SK-N-SH (cell line): ENCODE measurements at regions not wholly inside any gene's neighbourhood (a gene's known extent, or its start where the extent isn't known, plus 50 kb on each side); places are given as distances from the start of the nearest gene placed in this dataset.

Source experiments
- CTCF ChIA-PET: fragments of 300-600, 350-600 bp; formaldehyde crosslinking; extraction: SDS; loops from one replicate; lab custom pipeline; 2021; lab: Yijun Ruan, JAX
- POLR2A ChIA-PET: fragments of 350-600 bp; sonication (Branson Sonifier 250); formaldehyde crosslinking; extraction: SDS; loops from one replicate; lab custom pipeline; 2020; ENCODE audit warnings: antibody characterized with exemption, inconsistent platforms; lab: Yijun Ruan, JAX
- DNase-seq: peaks from one replicate; pipeline ENCODE4 v3.0.0; 2012
- H2AFZ ChIP-seq: fragments of 200-600 bp; sonication (generic); 2 replicates; pipeline ENCODE4 v1.8.1; 2016; ENCODE audit warnings: antibody characterized with exemption, mild to moderate bottlenecking, low read depth
- H3F3A ChIP-seq: fragments of 200-600 bp; sonication (generic); replicated peaks from 2 replicates; pipeline ENCODE3; 2016; ENCODE audit warnings: antibody characterized with exemption, mild to moderate bottlenecking; ENCODE audit not compliant: insufficient read depth
- H3K27ac ChIP-seq, 2 experiments: fragments of 200-500 bp in 1 of 2; fragments of 200-600 bp in 1 of 2; sonication (Bioruptor generic) in 1 of 2; sonication (generic), shearing (Covaris generic) in 1 of 2; 2 replicates each; pipeline versions ENCODE4 v1.5.1 to v1.6.1; 2014 to 2016; ENCODE audit warnings: low read depth in 2 of 2, inconsistent platforms in 1 of 2, low read length in 1 of 2, mild to moderate bottlenecking in 1 of 2, mixed read lengths in 1 of 2
- H3K27me3 ChIP-seq: fragments of 200-600 bp; sonication (generic), shearing (Covaris generic); 2 replicates; pipeline ENCODE4 v1.6.1; 2016; ENCODE audit warnings: mixed run types; ENCODE audit not compliant: insufficient read depth
- H3K36me3 ChIP-seq, 2 experiments: fragments of 200-500 bp in 1 of 2; fragments of 200-600 bp in 1 of 2; sonication (Bioruptor generic) in 1 of 2; sonication (generic) in 1 of 2; replicated peaks in 1 of 2; 2 replicates each; pipeline versions ENCODE3 to v1.5.1; 2014 to 2016; ENCODE audit warnings: low read length in 1 of 2, mild to moderate bottlenecking in 1 of 2; ENCODE audit not compliant: insufficient read depth in 2 of 2, control insufficient read depth in 1 of 2
- H3K4me1 ChIP-seq, 2 experiments: fragments of 200-500 bp in 1 of 2; fragments of 200-600 bp in 1 of 2; sonication (Bioruptor generic) in 1 of 2; sonication (generic), shearing (Covaris generic) in 1 of 2; 2 replicates each; pipeline versions ENCODE4 v1.5.1 to v1.6.1; 2014 to 2016; ENCODE audit warnings: low read depth in 1 of 2, low read length in 1 of 2, mixed run types in 1 of 2; ENCODE audit not compliant: insufficient read depth in 2 of 2, control insufficient read depth in 1 of 2
- H3K4me2 ChIP-seq: fragments of 200-600 bp; sonication (generic), shearing (Covaris generic); 2 replicates; pipeline ENCODE4 v1.6.1; 2017; ENCODE audit warnings: mixed run types
- H3K4me3 ChIP-seq, 2 experiments: fragments of 200-500 bp in 1 of 2; fragments of 200-600 bp in 1 of 2; sonication (Bioruptor generic) in 1 of 2; sonication (generic), shearing (Covaris generic) in 1 of 2; 2 replicates each; pipeline versions ENCODE4 v1.5.1 to v1.8.1; 2014 to 2016; ENCODE audit warnings: low read depth in 2 of 2, inconsistent platforms in 1 of 2, low read length in 1 of 2, mild to moderate bottlenecking in 1 of 2, mixed read lengths in 1 of 2, moderate library complexity in 1 of 2
- H3K79me2 ChIP-seq: fragments of 200-600 bp; sonication (generic); 2 replicates; pipeline ENCODE4 v1.8.1; 2017; ENCODE audit warnings: mild to moderate bottlenecking; ENCODE audit not compliant: insufficient read depth
- H3K9ac ChIP-seq: fragments of 200-600 bp; sonication (generic); 2 replicates; pipeline ENCODE4 v1.6.1; 2017; ENCODE audit warnings: mixed run types
- H3K9me2 ChIP-seq: fragments of 200-600 bp; sonication (generic); 2 replicates; pipeline ENCODE4 v1.6.1; 2017; ENCODE audit warnings: mixed run types
- H3K9me3 ChIP-seq: fragments of 200-600 bp; sonication (generic); 2 replicates; pipeline ENCODE4 v1.6.1; 2017; ENCODE audit warnings: mixed run types, mild to moderate bottlenecking, moderate library complexity
- H4K20me1 ChIP-seq: fragments of 200-600 bp; sonication (generic); 2 replicates; pipeline ENCODE4 v1.6.1; 2017; ENCODE audit warnings: mild to moderate bottlenecking, mixed run types; ENCODE audit not compliant: insufficient read depth
- CHD2 ChIP-seq: fragments of 150-350 bp; IDR thresholded peaks from 2 replicates; pipeline ENCODE4 v1.6.1; 2018; ENCODE audit warnings: low read length; ENCODE audit not compliant: partially characterized antibody
- GATA2 ChIP-seq: sonication (generic); formaldehyde crosslinking; IDR thresholded peaks from 2 replicates; pipeline ENCODE4 v1.5.0; 2020; ENCODE audit warnings: mild to moderate bottlenecking, missing genetic modification reagents
- TAF1 ChIP-seq: IDR thresholded peaks from 2 replicates; pipeline ENCODE4 v1.6.1; 2012; ENCODE audit warnings: low read depth, mild to moderate bottlenecking, low read length, moderate library complexity, borderline replicate concordance
- TEAD4 ChIP-seq: IDR thresholded peaks from 2 replicates; pipeline ENCODE4 v1.4.0; 2012; ENCODE audit warnings: mild to moderate bottlenecking, borderline replicate concordance; ENCODE audit not compliant: insufficient read depth
- WGBS: methylation state at CpG from one replicate; pipeline ENCODE4 v1.1.6; 2017; ENCODE audit warnings: low lambda C conversion rate; 5-methylcytosine and 5-hydroxymethylcytosine counted together
- TF ChIP-seq, protein P1 (sequence below): IDR thresholded peaks from 2 replicates; pipeline ENCODE4; 2012

DNA sequence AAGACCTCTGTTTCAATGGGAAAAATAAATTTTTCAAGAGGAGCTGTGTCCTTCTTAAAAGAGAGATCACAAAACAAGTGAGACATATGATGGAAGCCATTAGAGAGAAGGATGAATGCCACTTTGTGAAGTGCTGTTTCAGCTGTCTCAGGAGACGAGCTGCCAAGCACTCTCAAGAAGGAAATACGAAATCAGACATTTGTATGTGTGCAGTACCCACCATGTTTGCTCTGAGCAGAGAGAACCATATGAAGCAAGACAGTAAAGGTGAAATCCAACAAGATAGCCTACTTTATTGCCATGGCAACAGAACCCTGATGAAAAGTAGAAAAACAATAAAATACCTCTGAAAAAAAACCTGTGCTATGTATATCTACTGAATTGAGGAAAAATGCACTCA lies 168.1 kb downstream of the AMY1C start:
- Histone ChIP-seq H3K9me3 (no peaks in the 10 kb centered on the region), H4K20me1 (no peaks in the 10 kb centered on the region), H3F3A (no peaks in the 10 kb centered on the region), H3K9ac (no peak overlapping the region), H3K79me2 (no peaks in the 10 kb centered on the region), H2AFZ (no peak overlapping the region), H3K4me2 (no peak overlapping the region), H3K4me1 (no peaks in the 10 kb centered on the region), H3K4me3 (no peak overlapping the region), H3K27me3 (no peaks in the 10 kb centered on the region), H3K27ac (no peak overlapping the region), H3K9me2 (no peaks in the 10 kb centered on the region), H3K36me3 (no peaks in the 10 kb centered on the region)
- WGBS = 9% methylated on average over 2 of the region's 2 CpGs
- TF ChIP-seq TAF1 (no peak), CHD2 (no peak)
- TF ChIP-seq, protein P1, sequence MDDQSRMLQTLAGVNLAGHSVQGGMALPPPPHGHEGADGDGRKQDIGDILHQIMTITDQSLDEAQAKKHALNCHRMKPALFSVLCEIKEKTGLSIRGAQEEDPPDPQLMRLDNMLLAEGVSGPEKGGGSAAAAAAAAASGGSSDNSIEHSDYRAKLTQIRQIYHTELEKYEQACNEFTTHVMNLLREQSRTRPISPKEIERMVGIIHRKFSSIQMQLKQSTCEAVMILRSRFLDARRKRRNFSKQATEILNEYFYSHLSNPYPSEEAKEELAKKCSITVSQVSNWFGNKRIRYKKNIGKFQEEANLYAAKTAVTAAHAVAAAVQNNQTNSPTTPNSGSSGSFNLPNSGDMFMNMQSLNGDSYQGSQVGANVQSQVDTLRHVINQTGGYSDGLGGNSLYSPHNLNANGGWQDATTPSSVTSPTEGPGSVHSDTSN = no peak
- CTCF ChIA-PET = no interaction called here
- no peak for DNase-seq
- POLR2A ChIA-PET = no interaction called here

DNA sequence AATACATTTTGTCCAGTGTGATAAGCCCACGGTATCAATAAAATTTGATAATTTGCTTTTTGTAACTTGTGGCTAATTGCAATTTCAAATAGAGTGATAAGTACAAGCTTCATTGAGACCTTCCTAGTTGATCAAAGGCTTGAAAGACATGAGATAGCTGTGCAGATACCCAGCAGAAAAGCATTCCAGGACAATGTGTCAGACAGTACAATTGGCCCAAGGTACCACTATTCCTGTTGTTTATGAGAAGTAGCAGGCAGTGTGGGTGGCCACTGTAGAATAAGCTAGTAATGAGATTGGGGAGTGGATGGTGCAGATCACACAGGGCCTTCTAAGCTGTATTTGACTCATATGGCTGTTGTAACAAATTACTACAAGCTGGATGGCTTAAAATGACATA lies 182.2 kb downstream of the AMY1C start:
- no peak overlapping the region for H2AFZ ChIP-seq
- no peaks in the 10 kb centered on the region for H3K36me3 ChIP-seq
- CTCF ChIA-PET = no interaction called here
- H3K9me2 ChIP-seq = 0 out of 2 replicates have a peak, but pooled peaks cover 3% of the 10 kb centered on the region
- H3K27me3 ChIP-seq = no peaks in the 10 kb centered on the region
- no peaks in the 10 kb centered on the region for H3K4me1 ChIP-seq
- POLR2A ChIA-PET = no interaction called here
- no peaks in the 10 kb centered on the region for H3K79me2 ChIP-seq
- TF ChIP-seq, protein P1 = no peak
- H3K27ac ChIP-seq = no peak overlapping the region
- no peaks in the 10 kb centered on the region for H3F3A ChIP-seq
- no peaks in the 10 kb centered on the region for H3K9me3 ChIP-seq
- H3K9ac ChIP-seq = no peak overlapping the region
- no peak overlapping the region for H3K4me3 ChIP-seq
- H4K20me1 ChIP-seq = no peaks in the 10 kb centered on the region
- no peak overlapping the region for H3K4me2 ChIP-seq
- 31% methylated on average over 1 of the region's 1 CpG for WGBS
- DNase-seq = no peak

DNA sequence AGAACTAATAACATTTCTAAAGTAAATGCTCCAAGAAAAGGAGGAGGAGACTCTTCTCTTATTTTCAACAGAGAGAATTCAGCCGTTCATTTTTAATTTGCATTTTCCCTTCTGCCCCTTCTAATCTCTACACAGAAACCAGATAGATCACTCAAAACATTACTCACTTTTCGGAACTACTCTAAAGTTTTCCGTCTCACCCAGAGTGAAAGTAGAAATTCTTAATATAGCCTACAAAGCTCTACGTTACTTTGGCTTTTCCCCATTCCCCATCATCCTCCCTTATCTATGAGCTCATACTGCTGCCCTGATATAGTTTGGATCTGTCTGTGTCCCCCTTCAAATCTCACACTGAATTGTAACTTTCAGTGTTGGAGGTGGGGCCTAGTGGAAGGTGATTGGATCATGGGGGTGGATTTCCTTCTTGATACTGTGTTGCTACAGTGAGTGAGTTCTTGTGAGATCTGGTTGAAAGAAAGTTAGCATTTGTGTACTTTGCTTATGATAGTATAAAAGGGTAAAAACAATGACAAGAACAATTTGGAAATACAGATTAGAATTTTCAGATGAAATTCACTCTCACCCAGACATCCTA lies 188.2 kb downstream of the AMY1C start:
- Histone ChIP-seq H3K9ac (no peak overlapping the region), H3K4me1 (no peaks in the 10 kb centered on the region), H3K27ac (no peak overlapping the region), H3K4me2 (no peak overlapping the region), H3K4me3 (no peak overlapping the region), H3K9me2 (no peaks in the 10 kb centered on the region), H2AFZ (no peak overlapping the region), H3K27me3 (no peaks in the 10 kb centered on the region), H3K9me3 (no peaks in the 10 kb centered on the region), H4K20me1 (no peaks in the 10 kb centered on the region), H3K36me3 (no peaks in the 10 kb centered on the region), H3F3A (no peaks in the 10 kb centered on the region), H3K79me2 (no peaks in the 10 kb centered on the region)
- ChIA-PET POLR2A (no interaction called here), CTCF (no interaction called here)
- DNase-seq = no peak
- no peak for TF ChIP-seq TEAD4
- no peak for TF ChIP-seq TAF1
- TF ChIP-seq GATA2 (CRISPR knock-in tag) = no peak
- WGBS = 50% methylated on average over 4 of the region's 4 CpGs
